ENCODE measurements at regions not wholly inside any gene's neighbourhood (a gene's known extent, or its start where the extent isn't known, plus 50 kb on each side); places are given as distances from the start of the nearest gene placed in this dataset.

- no peak for DNase-seq
Measured at GRCh38 chr2:118496870-118497611, 350.4 kb downstream of the EN1 start.

GRCh38 chr2:118496467-118496866, 351.0 kb downstream of the EN1 start:
- no peak for DNase-seq

- DNase-seq = no peak
Measured at GRCh38 chr2:118495290-118495689, 352.2 kb downstream of the EN1 start.

- no peak for DNase-seq
Measured at GRCh38 chr2:118493213-118493612, 354.2 kb downstream of the EN1 start.

DNA sequence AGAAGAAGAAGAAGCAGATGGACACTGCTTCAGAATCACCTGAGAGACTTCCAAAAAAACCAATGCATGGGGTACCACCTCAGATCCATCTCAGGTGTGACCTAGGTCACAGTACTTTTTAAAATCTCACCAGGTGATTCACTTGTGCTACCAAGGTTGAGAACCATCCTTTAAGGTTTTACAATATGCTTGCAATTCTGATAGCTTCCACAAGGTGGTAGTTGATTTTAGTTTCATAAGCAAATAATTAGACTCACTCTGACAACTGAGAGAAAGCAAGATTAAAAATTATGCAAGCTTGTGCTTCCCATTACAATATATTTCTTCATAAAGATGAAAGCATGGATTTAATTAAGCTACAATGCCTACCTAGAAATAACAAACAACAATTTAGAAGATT, 355.1 kb downstream of the EN1 start:
- DNase-seq = peak; percentile 15

GRCh38 chr2:118490330-118490729, 357.1 kb downstream of the EN1 start:
- DNase-seq = no peak

DNA sequence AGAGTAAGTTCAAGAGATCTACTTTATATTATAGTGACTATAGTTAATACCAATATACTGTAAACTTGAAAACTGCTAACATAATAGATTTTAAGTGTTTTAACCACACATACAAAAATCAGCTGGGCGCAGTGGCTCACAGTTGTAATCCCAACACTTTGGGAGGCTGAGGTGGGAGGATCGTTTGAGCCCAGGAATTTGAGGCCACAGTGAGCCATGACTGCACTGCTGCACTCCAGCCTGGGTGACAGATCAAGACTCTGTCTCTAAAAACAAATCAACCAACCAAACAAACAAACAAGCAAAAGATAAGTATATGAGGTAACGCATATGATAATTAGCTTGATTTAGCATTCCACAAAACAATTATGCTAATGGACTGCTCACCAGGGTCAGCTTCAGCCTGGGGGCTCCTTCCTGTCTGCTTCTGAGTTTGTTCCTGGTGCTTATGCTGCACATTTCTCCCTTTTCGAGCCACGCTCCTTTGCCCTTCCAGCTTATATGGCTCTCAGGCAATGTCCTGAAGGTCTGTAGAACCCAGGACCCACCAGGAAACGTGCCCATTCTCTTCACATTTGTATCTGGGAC, 357.6 kb downstream of the EN1 start:
- no peak for DNase-seq

- DNase-seq = no peak
Measured at GRCh38 chr2:118481299-118481698, 366.1 kb downstream of the EN1 start.

DNA sequence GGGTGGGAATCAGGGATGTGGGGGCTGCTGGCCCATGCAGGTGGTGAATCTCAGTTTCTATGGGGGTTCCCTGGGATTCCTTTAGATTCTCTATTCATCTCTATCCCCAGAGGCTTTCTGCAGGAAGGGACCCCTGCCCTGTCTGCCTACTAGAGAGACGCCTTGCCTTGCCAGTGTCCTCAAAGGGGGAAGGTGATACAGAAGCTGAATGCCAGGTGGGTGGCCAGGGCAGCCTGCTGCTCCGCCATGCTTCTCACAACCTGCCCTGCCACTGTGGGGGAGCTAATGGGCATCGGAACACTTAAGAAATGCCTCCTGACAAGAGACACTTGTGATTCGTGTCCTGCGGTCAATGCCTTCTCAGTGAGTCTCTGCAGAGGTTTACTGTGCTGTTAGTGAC, 368.4 kb downstream of the EN1 start:
- no peak for DNase-seq

GRCh38 chr2:118477111-118477862, 370.2 kb downstream of the EN1 start:
- no peak for DNase-seq

- no peak for DNase-seq
Measured at GRCh38 chr2:118475622-118476205, 371.7 kb downstream of the EN1 start.

- DNase-seq = no peak
Measured at GRCh38 chr2:118474541-118474920, 372.9 kb downstream of the EN1 start.

DNA sequence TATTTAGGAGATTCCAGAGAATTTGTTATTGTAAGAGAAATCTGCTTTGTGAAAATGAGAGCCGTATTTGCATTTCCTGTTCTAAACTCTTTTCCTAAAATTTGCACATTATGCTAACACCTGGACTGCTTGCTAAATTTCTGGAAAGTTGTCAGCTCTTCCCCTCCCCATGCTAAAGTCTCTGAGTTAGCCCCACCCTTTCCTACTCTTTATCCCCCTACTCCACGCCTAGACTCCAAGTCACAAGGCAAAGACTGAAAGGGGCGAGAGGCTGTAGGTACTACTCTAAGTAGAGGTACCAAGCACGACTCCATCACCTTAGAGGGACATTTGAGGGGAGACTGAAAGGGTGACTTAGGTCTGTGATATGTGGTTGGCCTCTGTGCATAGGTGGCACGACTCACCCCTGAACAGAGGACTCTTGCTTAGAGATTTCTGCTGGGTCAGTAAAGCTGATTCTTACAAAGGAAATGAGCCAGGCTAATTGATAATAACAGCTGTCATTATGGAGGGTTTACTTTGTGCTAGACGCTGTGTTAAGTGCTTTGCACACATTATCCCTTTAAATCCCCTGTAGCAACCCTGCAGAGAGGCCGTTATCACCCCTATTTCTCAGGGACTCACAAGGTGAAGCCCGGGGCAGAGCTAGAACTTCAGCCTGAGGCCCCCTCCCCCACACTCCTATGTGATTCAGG, 373.5 kb downstream of the EN1 start:
- no peak for DNase-seq

DNA sequence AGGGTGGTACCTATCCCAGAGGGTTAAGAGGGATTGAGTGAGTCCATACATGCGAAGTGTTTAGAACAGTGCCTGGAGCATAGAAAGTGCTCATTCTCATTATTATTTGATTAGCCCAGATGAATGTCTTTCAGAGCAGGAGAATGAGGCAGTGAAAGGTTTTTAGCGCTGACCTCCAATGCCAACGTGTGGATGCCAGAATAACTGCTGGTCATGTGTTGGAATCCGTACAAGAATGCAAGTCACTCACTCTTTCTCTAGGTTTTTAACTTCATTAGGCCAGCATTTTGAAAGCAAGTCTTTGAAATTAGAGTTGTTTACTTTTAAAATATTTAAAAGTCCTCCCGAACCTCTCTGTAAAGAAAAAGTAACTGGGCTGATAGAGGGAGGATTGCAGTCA, 374.2 kb downstream of the EN1 start:
- no peak for DNase-seq

- no peak for DNase-seq
Measured at GRCh38 chr2:118470297-118470696, 377.2 kb downstream of the EN1 start.

DNA sequence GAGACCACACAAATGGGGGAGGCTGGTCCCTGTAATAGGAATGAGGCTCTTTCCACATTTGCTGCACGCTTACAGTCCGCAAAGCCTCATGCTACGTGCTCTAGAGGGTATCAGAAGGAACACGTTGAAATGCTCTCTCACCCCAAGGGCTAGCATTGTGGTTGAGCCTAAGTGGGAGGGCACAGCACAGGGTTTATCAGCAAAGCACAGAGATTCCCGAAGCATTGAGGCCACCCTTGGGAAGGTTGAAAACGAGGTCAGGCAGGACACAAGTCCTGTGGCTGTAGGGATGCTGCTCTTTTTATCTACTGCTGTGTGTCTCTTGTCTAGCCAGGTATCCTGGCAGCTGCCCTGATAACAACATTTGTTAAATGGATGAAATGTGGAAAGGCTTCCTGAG, 378.3 kb downstream of the EN1 start:
- DNase-seq = no peak

- DNase-seq = no peak
Measured at GRCh38 chr2:118464546-118465265, 376.4 kb downstream of the INSIG2 start.

DNA sequence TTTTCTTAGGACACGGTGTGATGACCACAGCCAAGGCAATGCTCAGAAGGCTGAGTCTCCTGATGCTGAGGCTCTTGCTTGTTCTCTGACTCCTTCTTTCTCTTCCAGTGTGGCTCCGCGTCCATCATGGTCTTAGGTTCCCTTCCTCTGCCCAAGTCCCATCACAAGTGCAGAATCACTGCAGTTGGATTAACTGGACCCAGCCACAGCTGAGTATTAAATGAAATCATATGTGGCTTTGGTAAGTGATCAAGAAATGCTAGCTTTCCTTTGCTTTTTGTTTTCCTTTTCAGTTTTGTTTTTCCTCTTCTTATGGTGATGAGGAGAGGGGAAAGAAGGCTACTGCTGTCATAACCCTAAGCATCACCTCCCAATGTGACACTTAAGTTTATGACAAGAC, 375.8 kb downstream of the INSIG2 start:
- no peak for DNase-seq

GRCh38 chr2:118460425-118460824, 372.2 kb downstream of the INSIG2 start:
- DNase-seq = no peak

- DNase-seq = no peak
Measured at GRCh38 chr2:118459426-118459825, 371.2 kb downstream of the INSIG2 start.

GRCh38 chr2:118457951-118458350, 369.7 kb downstream of the INSIG2 start:
- no peak for DNase-seq

GRCh38 chr2:118449401-118449800, 361.1 kb downstream of the INSIG2 start:
- DNase-seq = no peak

DNA sequence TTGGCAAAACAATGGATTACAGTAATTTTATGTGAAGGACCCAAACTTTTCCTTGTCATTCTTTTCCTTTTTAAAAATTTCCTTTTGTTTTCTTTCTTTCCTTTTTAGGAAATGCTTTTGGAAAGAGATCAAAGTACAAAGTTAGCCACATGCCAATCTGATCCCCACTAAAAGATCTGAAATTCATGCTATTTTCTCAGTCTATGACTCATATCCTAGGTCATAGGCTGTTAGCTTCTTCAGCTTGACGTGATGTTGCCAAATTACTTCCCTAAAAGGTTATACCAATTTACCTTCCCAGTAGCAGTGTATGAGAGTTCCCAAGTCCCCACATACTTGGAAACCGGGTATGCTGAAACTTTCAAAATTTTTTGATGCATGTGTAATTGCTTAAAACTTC, 355.3 kb downstream of the INSIG2 start:
- DNase-seq = no peak

Measured in RPMI8226 (cell line).